WTC11 (cell line): ENCODE measurements at regions not wholly inside any gene's neighbourhood (a gene's known extent, or its start where the extent isn't known, plus 50 kb on each side); places are given as distances from the start of the nearest gene placed in this dataset.

ENCODE experiments used
- ATAC-seq: fragments of 200-7000 bp; cut with Tn5 transposase; 2 replicates; pipeline ENCODE4 v1.10.0; 2021; ENCODE audit warnings: mild to moderate bottlenecking, moderate library complexity
- CTCF ChIA-PET: fragments of 300-600 bp; sonication (Branson Sonifier 250); formaldehyde crosslinking; loops from one replicate; lab custom pipeline; 2021; ENCODE audit warnings: antibody characterized with exemption; lab: Charles Lee
- POLR2A ChIA-PET: fragments of 350-600 bp; sonication (Branson Sonifier 250); formaldehyde crosslinking; loops from one replicate; lab custom pipeline; 2021; ENCODE audit warnings: antibody characterized with exemption; lab: Charles Lee
- DNase-seq: peaks from one replicate; pipeline ENCODE4 v3.0.0; 2021; ENCODE audit warnings: low spot score
- H3K27ac Mint-ChIP-seq: 2 replicates; pipeline ENCODE4 v1.8.0; 2021; ENCODE audit warnings: mixed read lengths
- H3K27me3 Mint-ChIP-seq: 2 replicates; pipeline ENCODE4 v1.8.0; 2021; ENCODE audit warnings: low read depth, mild to moderate bottlenecking, moderate library complexity, mixed read lengths
- H3K36me3 Mint-ChIP-seq: 2 replicates; pipeline ENCODE4 v1.8.0; 2021; ENCODE audit warnings: mixed read lengths
- H3K4me1 Mint-ChIP-seq: 2 replicates; pipeline ENCODE4 v1.8.0; 2022; ENCODE audit warnings: mixed read lengths
- H3K4me3 Mint-ChIP-seq: 2 replicates; pipeline ENCODE4 v1.8.0; 2021; ENCODE audit warnings: mild to moderate bottlenecking, moderate library complexity, mixed read lengths
- H3K9me3 Mint-ChIP-seq: 2 replicates; pipeline ENCODE4 v1.8.0; 2021; ENCODE audit warnings: mixed read lengths
- CREB1 ChIP-seq: sonication (generic); formaldehyde crosslinking; IDR thresholded peaks from 2 replicates; pipeline ENCODE4 v1.8.0; 2023; ENCODE audit warnings: mild to moderate bottlenecking, missing genetic modification reagents
- GABPB1 ChIP-seq: sonication (generic); formaldehyde crosslinking; IDR thresholded peaks from 2 replicates; pipeline ENCODE4 v1.8.1; 2023; ENCODE audit warnings: mild to moderate bottlenecking, missing genetic modification reagents
- HMGA2 ChIP-seq: fragments of 250-450 bp; sonication (Bioruptor Pico); IDR thresholded peaks from 2 replicates; pipeline ENCODE4 v1.4.0; 2021; ENCODE audit warnings: mild to moderate bottlenecking, moderate library complexity
- NFE2L1 ChIP-seq: sonication (generic); formaldehyde crosslinking; IDR thresholded peaks from 2 replicates; pipeline ENCODE4 v1.8.1; 2023; ENCODE audit warnings: missing genetic modification reagents
- PRRX2 ChIP-seq: fragments of 250-450 bp; sonication (Bioruptor Pico); IDR thresholded peaks from 2 replicates; pipeline ENCODE4 v1.8.0; 2021; ENCODE audit warnings: mild to moderate bottlenecking
- RELA ChIP-seq: sonication (generic); formaldehyde crosslinking; IDR thresholded peaks from 2 replicates; pipeline ENCODE4 v1.8.1; 2022; ENCODE audit warnings: missing genetic modification reagents, mild to moderate bottlenecking, borderline replicate concordance
- SMAD3 ChIP-seq: sonication (generic); formaldehyde crosslinking; IDR thresholded peaks from 2 replicates; pipeline ENCODE4 v1.8.0; 2022; ENCODE audit warnings: missing genetic modification reagents, mild to moderate bottlenecking, borderline replicate concordance
- TP53 ChIP-seq: sonication (generic); formaldehyde crosslinking; IDR thresholded peaks from 2 replicates; pipeline ENCODE4 v1.8.1; 2023; ENCODE audit warnings: mild to moderate bottlenecking, missing genetic modification reagents
- ZBTB21 ChIP-seq: sonication (generic); formaldehyde crosslinking; IDR thresholded peaks from 2 replicates; pipeline ENCODE4 v1.8.1; 2023; ENCODE audit warnings: mild to moderate bottlenecking, missing genetic modification reagents, borderline replicate concordance
- ZNF219 ChIP-seq: sonication (generic); formaldehyde crosslinking; IDR thresholded peaks from 2 replicates; pipeline ENCODE4 v1.8.0; 2023; ENCODE audit warnings: missing genetic modification reagents, mild to moderate bottlenecking, borderline replicate concordance
- ZNF416 ChIP-seq: fragments of 250-450 bp; sonication (Bioruptor Pico); IDR thresholded peaks from 2 replicates; pipeline ENCODE4 v1.9.0; 2021; ENCODE audit warnings: mild to moderate bottlenecking, inconsistent platforms
- TF ChIP-seq, protein P1 (sequence below): sonication (generic); formaldehyde crosslinking; IDR thresholded peaks from 2 replicates; pipeline ENCODE4 v1.8.1; 2023; ENCODE audit warnings: mild to moderate bottlenecking, missing genetic modification reagents, borderline replicate concordance
- TF ChIP-seq, protein P2 (sequence below): sonication (generic); formaldehyde crosslinking; IDR thresholded peaks from 2 replicates; pipeline ENCODE4 v1.8.1; 2023; ENCODE audit warnings: mild to moderate bottlenecking, missing genetic modification reagents
- TF ChIP-seq, protein P3 (sequence below): sonication (generic); formaldehyde crosslinking; IDR thresholded peaks from 2 replicates; pipeline ENCODE4 v1.8.1; 2022; ENCODE audit warnings: mild to moderate bottlenecking, missing genetic modification reagents, moderate library complexity, borderline replicate concordance
- TF ChIP-seq, protein P4 (sequence below): sonication (generic); formaldehyde crosslinking; IDR thresholded peaks from 2 replicates; pipeline ENCODE4 v1.8.1; 2023; ENCODE audit warnings: mild to moderate bottlenecking, missing genetic modification reagents, moderate library complexity
- TF ChIP-seq, protein P5 (sequence below): fragments of 250-450 bp; sonication (Bioruptor Pico); IDR thresholded peaks from 2 replicates; pipeline ENCODE4 v2.1.2; 2022; ENCODE audit warnings: mild to moderate bottlenecking, moderate library complexity
- TF ChIP-seq, protein P6 (sequence below): sonication (generic); formaldehyde crosslinking; IDR thresholded peaks from 2 replicates; pipeline ENCODE4 v1.8.0; 2023; ENCODE audit warnings: missing genetic modification reagents
- TF ChIP-seq, protein P7 (sequence below): sonication (generic); formaldehyde crosslinking; IDR thresholded peaks from 2 replicates; pipeline ENCODE4 v1.8.0; 2022; ENCODE audit warnings: mild to moderate bottlenecking, missing genetic modification reagents
- TF ChIP-seq, protein P8 (sequence below): fragments of 250-450 bp; sonication (Bioruptor Pico); IDR thresholded peaks from 2 replicates; pipeline ENCODE4 v1.9.0; 2021; ENCODE audit warnings: mild to moderate bottlenecking, borderline replicate concordance

DNA sequence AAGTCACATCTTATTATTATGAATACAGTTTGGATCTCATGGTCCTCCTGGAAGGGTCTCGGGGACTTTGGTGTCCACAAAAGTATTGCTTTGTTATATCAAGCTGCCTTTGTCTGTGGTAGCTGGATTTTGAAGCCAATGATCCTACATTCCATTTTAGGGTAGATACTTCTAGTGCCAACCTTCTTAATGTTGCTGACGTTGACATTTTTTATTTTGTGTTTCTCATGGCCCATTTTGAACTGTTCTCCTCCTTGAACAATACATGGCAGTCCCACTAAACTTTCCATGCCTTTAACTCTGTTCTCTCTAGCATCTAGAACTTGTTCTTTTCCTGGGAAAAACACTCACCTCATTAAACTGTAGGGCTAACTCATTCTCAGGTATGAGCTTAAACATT lies 425.8 kb downstream of the KCTD16 start:
- TF ChIP-seq ZNF416 (no peak), ZNF219 (CRISPR knock-in tag) (no peak), HMGA2 (CRISPR knock-in tag) (no peak), ZBTB21 (CRISPR knock-in tag) (no peak)
- TF ChIP-seq, protein P1, sequence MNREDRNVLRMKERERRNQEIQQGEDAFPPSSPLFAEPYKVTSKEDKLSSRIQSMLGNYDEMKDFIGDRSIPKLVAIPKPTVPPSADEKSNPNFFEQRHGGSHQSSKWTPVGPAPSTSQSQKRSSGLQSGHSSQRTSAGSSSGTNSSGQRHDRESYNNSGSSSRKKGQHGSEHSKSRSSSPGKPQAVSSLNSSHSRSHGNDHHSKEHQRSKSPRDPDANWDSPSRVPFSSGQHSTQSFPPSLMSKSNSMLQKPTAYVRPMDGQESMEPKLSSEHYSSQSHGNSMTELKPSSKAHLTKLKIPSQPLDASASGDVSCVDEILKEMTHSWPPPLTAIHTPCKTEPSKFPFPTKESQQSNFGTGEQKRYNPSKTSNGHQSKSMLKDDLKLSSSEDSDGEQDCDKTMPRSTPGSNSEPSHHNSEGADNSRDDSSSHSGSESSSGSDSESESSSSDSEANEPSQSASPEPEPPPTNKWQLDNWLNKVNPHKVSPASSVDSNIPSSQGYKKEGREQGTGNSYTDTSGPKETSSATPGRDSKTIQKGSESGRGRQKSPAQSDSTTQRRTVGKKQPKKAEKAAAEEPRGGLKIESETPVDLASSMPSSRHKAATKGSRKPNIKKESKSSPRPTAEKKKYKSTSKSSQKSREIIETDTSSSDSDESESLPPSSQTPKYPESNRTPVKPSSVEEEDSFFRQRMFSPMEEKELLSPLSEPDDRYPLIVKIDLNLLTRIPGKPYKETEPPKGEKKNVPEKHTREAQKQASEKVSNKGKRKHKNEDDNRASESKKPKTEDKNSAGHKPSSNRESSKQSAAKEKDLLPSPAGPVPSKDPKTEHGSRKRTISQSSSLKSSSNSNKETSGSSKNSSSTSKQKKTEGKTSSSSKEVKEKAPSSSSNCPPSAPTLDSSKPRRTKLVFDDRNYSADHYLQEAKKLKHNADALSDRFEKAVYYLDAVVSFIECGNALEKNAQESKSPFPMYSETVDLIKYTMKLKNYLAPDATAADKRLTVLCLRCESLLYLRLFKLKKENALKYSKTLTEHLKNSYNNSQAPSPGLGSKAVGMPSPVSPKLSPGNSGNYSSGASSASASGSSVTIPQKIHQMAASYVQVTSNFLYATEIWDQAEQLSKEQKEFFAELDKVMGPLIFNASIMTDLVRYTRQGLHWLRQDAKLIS: no peak
- no peak overlapping the region for H3K4me3 Mint-ChIP-seq
- no peaks in the 10 kb centered on the region for H3K36me3 Mint-ChIP-seq
- ChIA-PET CTCF (no interaction called here), POLR2A (no interaction called here)
- H3K9me3 Mint-ChIP-seq: peaks cover 26% of the 10 kb centered on the region
- peaks cover 16% of the 10 kb centered on the region for H3K4me1 Mint-ChIP-seq
- no peak for ATAC-seq
- H3K27ac Mint-ChIP-seq: no peak overlapping the region
- no peak for DNase-seq
- peaks cover 24% of the 10 kb centered on the region for H3K27me3 Mint-ChIP-seq

DNA sequence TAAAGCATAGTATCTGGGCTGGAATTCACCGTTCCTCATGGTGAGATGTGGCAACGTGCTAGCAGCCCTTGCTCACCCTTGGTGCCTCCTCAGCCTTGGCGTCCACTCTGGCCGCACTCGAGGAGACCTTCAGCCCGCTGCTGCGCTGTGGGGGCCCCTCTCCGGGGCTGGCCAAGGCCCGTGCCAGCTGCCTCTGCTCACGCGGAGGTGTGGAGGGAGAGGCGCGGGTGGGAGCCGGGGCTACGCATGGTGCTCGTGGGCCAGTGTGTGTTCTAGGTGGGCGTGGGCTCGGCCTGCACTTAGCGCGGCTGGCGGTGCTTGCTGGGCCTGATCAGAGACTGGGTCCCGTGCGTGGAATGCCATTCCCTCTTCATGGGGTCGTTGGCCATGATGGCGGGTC lies 424.2 kb downstream of the KCTD16 start:
- H3K27me3 Mint-ChIP-seq: peaks cover 31% of the 10 kb centered on the region
- TF ChIP-seq, protein P2, sequence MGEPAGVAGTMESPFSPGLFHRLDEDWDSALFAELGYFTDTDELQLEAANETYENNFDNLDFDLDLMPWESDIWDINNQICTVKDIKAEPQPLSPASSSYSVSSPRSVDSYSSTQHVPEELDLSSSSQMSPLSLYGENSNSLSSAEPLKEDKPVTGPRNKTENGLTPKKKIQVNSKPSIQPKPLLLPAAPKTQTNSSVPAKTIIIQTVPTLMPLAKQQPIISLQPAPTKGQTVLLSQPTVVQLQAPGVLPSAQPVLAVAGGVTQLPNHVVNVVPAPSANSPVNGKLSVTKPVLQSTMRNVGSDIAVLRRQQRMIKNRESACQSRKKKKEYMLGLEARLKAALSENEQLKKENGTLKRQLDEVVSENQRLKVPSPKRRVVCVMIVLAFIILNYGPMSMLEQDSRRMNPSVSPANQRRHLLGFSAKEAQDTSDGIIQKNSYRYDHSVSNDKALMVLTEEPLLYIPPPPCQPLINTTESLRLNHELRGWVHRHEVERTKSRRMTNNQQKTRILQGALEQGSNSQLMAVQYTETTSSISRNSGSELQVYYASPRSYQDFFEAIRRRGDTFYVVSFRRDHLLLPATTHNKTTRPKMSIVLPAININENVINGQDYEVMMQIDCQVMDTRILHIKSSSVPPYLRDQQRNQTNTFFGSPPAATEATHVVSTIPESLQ (CRISPR knock-in tag): no peak
- no peak for TF ChIP-seq ZNF416
- no peak for TF ChIP-seq RELA
- TF ChIP-seq, protein P3, sequence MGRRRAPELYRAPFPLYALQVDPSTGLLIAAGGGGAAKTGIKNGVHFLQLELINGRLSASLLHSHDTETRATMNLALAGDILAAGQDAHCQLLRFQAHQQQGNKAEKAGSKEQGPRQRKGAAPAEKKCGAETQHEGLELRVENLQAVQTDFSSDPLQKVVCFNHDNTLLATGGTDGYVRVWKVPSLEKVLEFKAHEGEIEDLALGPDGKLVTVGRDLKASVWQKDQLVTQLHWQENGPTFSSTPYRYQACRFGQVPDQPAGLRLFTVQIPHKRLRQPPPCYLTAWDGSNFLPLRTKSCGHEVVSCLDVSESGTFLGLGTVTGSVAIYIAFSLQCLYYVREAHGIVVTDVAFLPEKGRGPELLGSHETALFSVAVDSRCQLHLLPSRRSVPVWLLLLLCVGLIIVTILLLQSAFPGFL: no peak
- TF ChIP-seq, protein P4, sequence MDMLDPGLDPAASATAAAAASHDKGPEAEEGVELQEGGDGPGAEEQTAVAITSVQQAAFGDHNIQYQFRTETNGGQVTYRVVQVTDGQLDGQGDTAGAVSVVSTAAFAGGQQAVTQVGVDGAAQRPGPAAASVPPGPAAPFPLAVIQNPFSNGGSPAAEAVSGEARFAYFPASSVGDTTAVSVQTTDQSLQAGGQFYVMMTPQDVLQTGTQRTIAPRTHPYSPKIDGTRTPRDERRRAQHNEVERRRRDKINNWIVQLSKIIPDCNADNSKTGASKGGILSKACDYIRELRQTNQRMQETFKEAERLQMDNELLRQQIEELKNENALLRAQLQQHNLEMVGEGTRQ (CRISPR knock-in tag): no peak
- TF ChIP-seq, protein P5, sequence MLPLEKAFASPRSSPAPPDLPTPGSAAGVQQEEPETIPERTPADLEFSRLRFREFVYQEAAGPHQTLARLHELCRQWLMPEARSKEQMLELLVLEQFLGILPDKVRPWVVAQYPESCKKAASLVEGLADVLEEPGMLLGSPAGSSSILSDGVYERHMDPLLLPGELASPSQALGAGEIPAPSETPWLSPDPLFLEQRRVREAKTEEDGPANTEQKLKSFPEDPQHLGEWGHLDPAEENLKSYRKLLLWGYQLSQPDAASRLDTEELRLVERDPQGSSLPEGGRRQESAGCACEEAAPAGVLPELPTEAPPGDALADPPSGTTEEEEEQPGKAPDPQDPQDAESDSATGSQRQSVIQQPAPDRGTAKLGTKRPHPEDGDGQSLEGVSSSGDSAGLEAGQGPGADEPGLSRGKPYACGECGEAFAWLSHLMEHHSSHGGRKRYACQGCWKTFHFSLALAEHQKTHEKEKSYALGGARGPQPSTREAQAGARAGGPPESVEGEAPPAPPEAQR (CRISPR knock-in tag): no peak
- TF ChIP-seq, protein P6, sequence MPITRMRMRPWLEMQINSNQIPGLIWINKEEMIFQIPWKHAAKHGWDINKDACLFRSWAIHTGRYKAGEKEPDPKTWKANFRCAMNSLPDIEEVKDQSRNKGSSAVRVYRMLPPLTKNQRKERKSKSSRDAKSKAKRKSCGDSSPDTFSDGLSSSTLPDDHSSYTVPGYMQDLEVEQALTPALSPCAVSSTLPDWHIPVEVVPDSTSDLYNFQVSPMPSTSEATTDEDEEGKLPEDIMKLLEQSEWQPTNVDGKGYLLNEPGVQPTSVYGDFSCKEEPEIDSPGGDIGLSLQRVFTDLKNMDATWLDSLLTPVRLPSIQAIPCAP: no peak
- no peak for TF ChIP-seq GABPB1 (CRISPR knock-in tag)
- no peak for TF ChIP-seq TP53
- TF ChIP-seq, protein P7, sequence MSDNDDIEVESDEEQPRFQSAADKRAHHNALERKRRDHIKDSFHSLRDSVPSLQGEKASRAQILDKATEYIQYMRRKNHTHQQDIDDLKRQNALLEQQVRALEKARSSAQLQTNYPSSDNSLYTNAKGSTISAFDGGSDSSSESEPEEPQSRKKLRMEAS (CRISPR knock-in tag): no peak
- TF ChIP-seq SMAD3 (CRISPR knock-in tag): no peak
- no peak for TF ChIP-seq CREB1 (CRISPR knock-in tag)
- TF ChIP-seq PRRX2 (CRISPR knock-in tag): no peak
- TF ChIP-seq, protein P8, sequence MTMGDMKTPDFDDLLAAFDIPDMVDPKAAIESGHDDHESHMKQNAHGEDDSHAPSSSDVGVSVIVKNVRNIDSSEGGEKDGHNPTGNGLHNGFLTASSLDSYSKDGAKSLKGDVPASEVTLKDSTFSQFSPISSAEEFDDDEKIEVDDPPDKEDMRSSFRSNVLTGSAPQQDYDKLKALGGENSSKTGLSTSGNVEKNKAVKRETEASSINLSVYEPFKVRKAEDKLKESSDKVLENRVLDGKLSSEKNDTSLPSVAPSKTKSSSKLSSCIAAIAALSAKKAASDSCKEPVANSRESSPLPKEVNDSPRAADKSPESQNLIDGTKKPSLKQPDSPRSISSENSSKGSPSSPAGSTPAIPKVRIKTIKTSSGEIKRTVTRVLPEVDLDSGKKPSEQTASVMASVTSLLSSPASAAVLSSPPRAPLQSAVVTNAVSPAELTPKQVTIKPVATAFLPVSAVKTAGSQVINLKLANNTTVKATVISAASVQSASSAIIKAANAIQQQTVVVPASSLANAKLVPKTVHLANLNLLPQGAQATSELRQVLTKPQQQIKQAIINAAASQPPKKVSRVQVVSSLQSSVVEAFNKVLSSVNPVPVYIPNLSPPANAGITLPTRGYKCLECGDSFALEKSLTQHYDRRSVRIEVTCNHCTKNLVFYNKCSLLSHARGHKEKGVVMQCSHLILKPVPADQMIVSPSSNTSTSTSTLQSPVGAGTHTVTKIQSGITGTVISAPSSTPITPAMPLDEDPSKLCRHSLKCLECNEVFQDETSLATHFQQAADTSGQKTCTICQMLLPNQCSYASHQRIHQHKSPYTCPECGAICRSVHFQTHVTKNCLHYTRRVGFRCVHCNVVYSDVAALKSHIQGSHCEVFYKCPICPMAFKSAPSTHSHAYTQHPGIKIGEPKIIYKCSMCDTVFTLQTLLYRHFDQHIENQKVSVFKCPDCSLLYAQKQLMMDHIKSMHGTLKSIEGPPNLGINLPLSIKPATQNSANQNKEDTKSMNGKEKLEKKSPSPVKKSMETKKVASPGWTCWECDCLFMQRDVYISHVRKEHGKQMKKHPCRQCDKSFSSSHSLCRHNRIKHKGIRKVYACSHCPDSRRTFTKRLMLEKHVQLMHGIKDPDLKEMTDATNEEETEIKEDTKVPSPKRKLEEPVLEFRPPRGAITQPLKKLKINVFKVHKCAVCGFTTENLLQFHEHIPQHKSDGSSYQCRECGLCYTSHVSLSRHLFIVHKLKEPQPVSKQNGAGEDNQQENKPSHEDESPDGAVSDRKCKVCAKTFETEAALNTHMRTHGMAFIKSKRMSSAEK (CRISPR knock-in tag): no peak
- no peak for TF ChIP-seq NFE2L1 (CRISPR knock-in tag)

More for the DNA sequence above, 424.2 kb downstream of the KCTD16 start:
- Mint-ChIP-seq H3K9me3 (peaks cover 26% of the 10 kb centered on the region), H3K4me1 (peaks cover 16% of the 10 kb centered on the region), H3K4me3 (no peak overlapping the region), H3K27ac (no peak overlapping the region), H3K36me3 (no peaks in the 10 kb centered on the region)
- POLR2A ChIA-PET: no interaction called here
- DNase-seq (no peak), ATAC-seq (no peak)
- CTCF ChIA-PET: interaction anchor here (0.9 kb wide), 1 partner anchor 127 kb away, joined by 4 read pairs; no protein-coding TSS in a partner anchor
